Dermis microvascular lymphatic vessel endothelial cell (primary cell): ENCODE measurements at regions not wholly inside any gene's neighbourhood (a gene's known extent, or its start where the extent isn't known, plus 50 kb on each side); places are given as distances from the start of the nearest gene placed in this dataset.
A peak's percentile ranks its signal among the peaks of the same experiment; 100 is the strongest.
"Not testable (repeated sequence)": the region's sequence is repeated elsewhere in the genome, so short reads cannot be mapped to it uniquely, and the experiment has no call there.

Experiments
- DNase-seq, 2 donors: peaks; one replicate each; pipeline versions ENCODE4 v3.0.0 to v3.0.0-alpha.2; 2010; ENCODE audit warnings: low read depth in 2 of 2

- DNase-seq = no peak
Measured at GRCh38 chr4:189002475-189002874, 863.2 kb downstream of the TRIML1 start.

GRCh38 chr4:189010452-189011217 is 871.4 kb downstream of the TRIML1 start:
- not testable (repeated sequence) for DNase-seq

- no peak for DNase-seq
Measured at GRCh38 chr4:189021831-189022230, 882.6 kb downstream of the TRIML1 start.

- DNase-seq = no peak
Measured at GRCh38 chr4:189022440-189023035, 883.3 kb downstream of the TRIML1 start.

GRCh38 chr4:189029976-189030504 is 890.8 kb downstream of the TRIML1 start:
- DNase-seq = no peak

GRCh38 chr4:189032606-189033338 is 893.5 kb downstream of the TRIML1 start:
- no peak for DNase-seq

- no peak for DNase-seq
Measured at GRCh38 chr4:189033801-189034347, 894.6 kb downstream of the TRIML1 start.

GRCh38 chr4:189035091-189035490 is 895.9 kb downstream of the TRIML1 start:
- no peak for DNase-seq

GRCh38 chr4:189035654-189036053 is 896.4 kb downstream of the TRIML1 start:
- no peak for DNase-seq

- DNase-seq = no peak
Measured at GRCh38 chr4:189036906-189037305, 897.7 kb downstream of the TRIML1 start.

GRCh38 chr4:189046642-189047041 is 894.0 kb upstream of the FRG1 start:
- DNase-seq = peak; percentile 9 to 10

GRCh38 chr4:189048119-189048518 is 892.6 kb upstream of the FRG1 start:
- DNase-seq = no peak

- DNase-seq = no peak
Measured at GRCh38 chr4:189049682-189050081, 891.0 kb upstream of the FRG1 start.

- peak in 1 of 2 donors; percentile 12 for DNase-seq
Measured at GRCh38 chr4:189050643-189051042, 890.0 kb upstream of the FRG1 start.

GRCh38 chr4:189053621-189054020 is 887.1 kb upstream of the FRG1 start:
- no peak for DNase-seq

GRCh38 chr4:189060104-189060503 is 880.6 kb upstream of the FRG1 start:
- DNase-seq = no peak

GRCh38 chr4:189062047-189062820 is 878.4 kb upstream of the FRG1 start:
- DNase-seq = no peak

- DNase-seq = no peak
Measured at GRCh38 chr4:189069772-189070171, 870.9 kb upstream of the FRG1 start.

- DNase-seq = no peak
Measured at GRCh38 chr4:189071241-189071640, 869.4 kb upstream of the FRG1 start.

- no peak for DNase-seq
Measured at GRCh38 chr4:189073739-189074138, 866.9 kb upstream of the FRG1 start.

- DNase-seq = no peak
Measured at GRCh38 chr4:189081826-189082225, 858.8 kb upstream of the FRG1 start.
